Uterus (tissue), 2 donors: ENCODE measurements at regions not wholly inside any gene's neighbourhood (a gene's known extent, or its start where the extent isn't known, plus 50 kb on each side); places are given as distances from the start of the nearest gene placed in this dataset.

Experiments
- CTCF ChIP-seq, 4 experiments: fragments of 200-600 bp in 2 of 4; fragments of 450-650 bp in 2 of 4; sonication (generic) in 2 of 4; IDR thresholded peaks; one replicate each; pipeline ENCODE4 v1.5.1; 2016 to 2019; ENCODE audit warnings: antibody characterized with exemption in 4 of 4, mild to moderate bottlenecking in 2 of 4, moderate library complexity in 1 of 4
- POLR2A ChIP-seq, 2 donors: fragments of 450-650 bp; IDR thresholded peaks; one replicate each; pipeline ENCODE4 v1.6.1; 2016; ENCODE audit warnings: antibody characterized with exemption in 2 of 2, mild to moderate bottlenecking in 1 of 2, moderate library complexity in 1 of 2

DNA sequence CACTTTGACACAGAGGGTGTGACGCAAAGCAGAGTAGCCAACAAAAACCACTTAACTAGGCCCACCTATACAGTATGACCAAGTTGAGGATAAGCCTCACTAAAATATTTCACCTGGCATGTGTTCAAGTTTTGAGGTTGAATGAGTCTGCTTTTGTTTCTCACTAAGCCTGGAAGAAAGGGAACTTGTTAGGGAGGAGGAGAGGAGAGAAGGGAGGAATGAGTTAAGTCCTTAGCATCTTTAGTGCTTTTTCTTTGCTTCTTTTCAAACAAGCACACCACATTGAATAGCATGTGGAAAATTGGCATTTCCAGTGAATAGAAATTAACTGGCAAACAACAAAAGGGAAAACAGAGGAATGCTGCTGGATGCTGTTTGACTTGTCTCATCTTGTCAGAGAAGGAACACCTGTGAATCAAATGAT lies 461.9 kb downstream of the GJA1 start:
- TF ChIP-seq POLR2A (IDR thresholded peaks at IDR 0.05) (no peak), CTCF (IDR thresholded peaks at IDR 0.05) (no peak)
